A673 (cell line): ENCODE measurements at regions not wholly inside any gene's neighbourhood (a gene's known extent, or its start where the extent isn't known, plus 50 kb on each side); places are given as distances from the start of the nearest gene placed in this dataset.

ENCODE experiments used
- BruUV-seq: library from RNA; stranded (reverse); fragments of 400-500 nt; replicated peaks from 2 replicates; lab custom pipeline; 2021; lab: Mats Ljungman, UMichigan
- CTCF ChIA-PET: fragments of 300-600 bp; sonication (Branson Sonifier 250); formaldehyde crosslinking; loops from one replicate; lab custom pipeline; 2022; ENCODE audit warnings: antibody characterized with exemption; lab: Charles Lee
- POLR2A ChIA-PET: fragments of 300-600 bp; sonication (Branson Sonifier 250); formaldehyde crosslinking; loops from one replicate; lab custom pipeline; 2022; ENCODE audit warnings: antibody characterized with exemption; ENCODE audit not compliant: low non-redundant PET; lab: Charles Lee
- DNase-seq: peaks from one replicate; pipeline ENCODE4 v3.0.0-alpha.2; 2015; ENCODE audit warnings: low spot score
- H3K27ac ChIP-seq: fragments of 200-600 bp; sonication (generic); 2 replicates; pipeline ENCODE4 v1.5.1; 2016; ENCODE audit warnings: mixed run types, low read depth, mild to moderate bottlenecking, mixed read lengths, antibody characterized with exemption, low read length; ENCODE audit not compliant: poor library complexity, severe bottlenecking
- H3K27me3 ChIP-seq: fragments of 200-600 bp; sonication (generic); replicated peaks from 2 replicates; pipeline ENCODE4 v1.6.1; 2017; ENCODE audit warnings: mixed run types, low read depth, mild to moderate bottlenecking, mixed read lengths, antibody characterized with exemption, low read length; ENCODE audit not compliant: insufficient read depth, poor library complexity
- H3K36me3 ChIP-seq: fragments of 200-600 bp; sonication (generic); 2 replicates; pipeline ENCODE4 v1.6.1; 2016; ENCODE audit warnings: mixed run types, mild to moderate bottlenecking, mixed read lengths, antibody characterized with exemption, low read length; ENCODE audit not compliant: insufficient read depth, poor library complexity, severe bottlenecking
- H3K4me1 ChIP-seq: fragments of 200-600 bp; sonication (generic); 2 replicates; pipeline ENCODE4 v1.6.1; 2017; ENCODE audit warnings: mixed run types, mild to moderate bottlenecking, mixed read lengths, antibody characterized with exemption, low read length; ENCODE audit not compliant: insufficient read depth, poor library complexity, severe bottlenecking
- H3K4me3 ChIP-seq: fragments of 200-600 bp; sonication (generic); 2 replicates; pipeline ENCODE4 v1.5.1; 2016; ENCODE audit warnings: low read depth, mixed run types, mild to moderate bottlenecking, mixed read lengths, low read length; ENCODE audit not compliant: poor library complexity, severe bottlenecking
- H3K9me3 ChIP-seq: fragments of 200-600 bp; sonication (generic); 2 replicates; pipeline ENCODE4 v1.6.1; 2016; ENCODE audit warnings: mixed run types, low read depth, mild to moderate bottlenecking, mixed read lengths, antibody characterized with exemption, low read length; ENCODE audit not compliant: poor library complexity, severe bottlenecking
- CTCF ChIP-seq: fragments of 300-800, 200-600 bp; sonication (generic); conservative IDR thresholded peaks from 2 replicates; pipeline ENCODE4 v1.5.1; 2017; ENCODE audit warnings: low read depth, mild to moderate bottlenecking, antibody characterized with exemption, low read length, moderate library complexity, mixed read lengths
- EZH2 ChIP-seq: fragments of 200-600 bp; sonication (generic); IDR thresholded peaks from 2 replicates; pipeline ENCODE4 v1.6.1; 2017; ENCODE audit warnings: borderline replicate concordance, low read depth, mild to moderate bottlenecking, mixed read lengths, antibody characterized with exemption, low read length; ENCODE audit not compliant: poor library complexity, severe bottlenecking
- intact Hi-C: fragments of 100-400 bp; cut with micrococcal nuclease; formaldehyde crosslinking; loops from one replicate; pipeline ENCODE4 v1.10.0; 2022; ENCODE audit not compliant: unreplicated experiment

GRCh38 chr3:35081899-35082298 is 557.4 kb upstream of the ARPP21 start:
- H3K27me3 ChIP-seq: no peaks in the 10 kb centered on the region
- intact Hi-C loops: no loop called here
- H3K4me3 ChIP-seq: no peak overlapping the region
- TF ChIP-seq CTCF: no peak
- TF ChIP-seq EZH2: no peak
- BruUV-seq: no TSS peak
- CTCF ChIA-PET: no interaction called here
- POLR2A ChIA-PET: no interaction called here
- H3K9me3 ChIP-seq: no peaks in the 10 kb centered on the region
- no peaks in the 10 kb centered on the region for H3K36me3 ChIP-seq
- no peak for DNase-seq
- H3K27ac ChIP-seq: no peak overlapping the region
- H3K4me1 ChIP-seq: no peaks in the 10 kb centered on the region

GRCh38 chr3:35088943-35089342 is 550.4 kb upstream of the ARPP21 start:
- TF ChIP-seq CTCF (no peak), EZH2 (no peak)
- intact Hi-C loops: no loop called here

GRCh38 chr3:35114686-35115085 is 524.6 kb upstream of the ARPP21 start:
- TF ChIP-seq CTCF (no peak), EZH2 (no peak)
- H3K4me1 ChIP-seq: no peaks in the 10 kb centered on the region
- no peaks in the 10 kb centered on the region for H3K36me3 ChIP-seq
- intact Hi-C loops: no loop called here
- ChIA-PET CTCF (no interaction called here), POLR2A (no interaction called here)
- no TSS peak for BruUV-seq
- no peaks in the 10 kb centered on the region for H3K9me3 ChIP-seq
- H3K27ac ChIP-seq: no peak overlapping the region
- no peak for DNase-seq
- H3K4me3 ChIP-seq: no peak overlapping the region
- no peaks in the 10 kb centered on the region for H3K27me3 ChIP-seq

More at GRCh38 chr3:35088943-35089342, 550.4 kb upstream of the ARPP21 start:
- Histone ChIP-seq H3K27me3 (no peaks in the 10 kb centered on the region), H3K9me3 (no peaks in the 10 kb centered on the region), H3K4me3 (no peak overlapping the region), H3K36me3 (no peaks in the 10 kb centered on the region), H3K27ac (no peak overlapping the region), H3K4me1 (no peaks in the 10 kb centered on the region)
- POLR2A ChIA-PET: no interaction called here
- DNase-seq: no peak
- no TSS peak for BruUV-seq
- CTCF ChIA-PET: no interaction called here
